ENCODE measurements at regions not wholly inside any gene's neighbourhood (a gene's known extent, or its start where the extent isn't known, plus 50 kb on each side); places are given as distances from the start of the nearest gene placed in this dataset.

GRCh38 chr11:116101902-116102301, 597.7 kb upstream of the CADM1 start:
- H3K4me1 ChIP-seq (ENCODE audit: control insufficient read depth in 1 of 2, extremely low read depth in 1 of 2, insufficient read depth in 2 of 2, low read length in 2 of 2) = no peaks in the 10 kb centered on the region
- H3K4me1 Mint-ChIP-seq = no peaks in the 10 kb centered on the region
- no peak for ATAC-seq (replicated peaks in 1 of 4)
- no peak for DNase-seq
- no peak overlapping the region for H3K4me3 Mint-ChIP-seq
- no peaks in the 10 kb centered on the region for H3K27me3 ChIP-seq (replicated peaks in 1 of 2; ENCODE audit: control insufficient read depth in 2 of 2, extremely low read depth in 1 of 2, insufficient read depth in 2 of 2, low read length in 1 of 2)
- no peak overlapping the region for H3K4me3 ChIP-seq (ENCODE audit: control insufficient read depth in 1 of 2, extremely low read depth in 1 of 2, low read length in 1 of 2)
- H3K9me3 Mint-ChIP-seq = peaks cover 0 to 6% (median 0%) of the 10 kb centered on the region in 3 donors
- no peak overlapping the region for H3K27ac ChIP-seq (ENCODE audit: low read length)
- peaks cover 2 to 13% of the 10 kb centered on the region in 2 donors for H3K27me3 Mint-ChIP-seq
- H3K36me3 ChIP-seq (ENCODE audit: control insufficient read depth in 2 of 2, extremely low read depth in 1 of 2, insufficient read depth in 1 of 2, low read length in 1 of 2) = no peaks in the 10 kb centered on the region
- no peaks in the 10 kb centered on the region for H3K36me3 Mint-ChIP-seq
- no peak overlapping the region for H3K27ac Mint-ChIP-seq
- POLR2A ChIA-PET = no interaction called here
- CTCF ChIA-PET = no interaction called here
- WGBS (ENCODE audit: insufficient coverage) = 94% methylated on average over 2 of the region's 3 CpGs
- no peaks in the 10 kb centered on the region for H3K9me3 ChIP-seq

- CTCF ChIA-PET = interaction anchor here in 1 of 2 donors (0.7 kb wide), 1 partner anchor 8 kb away, joined by 3 read pairs; no protein-coding TSS in a partner anchor
Measured at GRCh38 chr11:116100016-116100415, 595.8 kb upstream of the CADM1 start.

GRCh38 chr11:116099541-116099940, 595.3 kb upstream of the CADM1 start:
- Mint-ChIP-seq H3K27me3 (peaks cover 11 to 14% of the 10 kb centered on the region in 2 donors), H3K4me1 (no peaks in the 10 kb centered on the region), H3K27ac (no peak overlapping the region), H3K9me3 (peaks cover 0 to 6% (median 0%) of the 10 kb centered on the region in 3 donors), H3K36me3 (no peaks in the 10 kb centered on the region), H3K4me3 (no peak overlapping the region)
- POLR2A ChIA-PET = no interaction called here
- no peaks in the 10 kb centered on the region for H3K4me1 ChIP-seq (ENCODE audit: control insufficient read depth in 1 of 2, extremely low read depth in 1 of 2, insufficient read depth in 2 of 2, low read length in 2 of 2)
- no peak for DNase-seq
- CTCF ChIA-PET = interaction anchor here in 1 of 2 donors (0.7 kb wide), 1 partner anchor 8 kb away, joined by 3 read pairs; no protein-coding TSS in a partner anchor
- H3K4me3 ChIP-seq (ENCODE audit: control insufficient read depth in 1 of 2, extremely low read depth in 1 of 2, low read length in 1 of 2) = no peak overlapping the region
- ATAC-seq (replicated peaks in 1 of 4) = no peak
- H3K9me3 ChIP-seq = no peaks in the 10 kb centered on the region
- no peaks in the 10 kb centered on the region for H3K27me3 ChIP-seq (replicated peaks in 1 of 2; ENCODE audit: control insufficient read depth in 2 of 2, extremely low read depth in 1 of 2, insufficient read depth in 2 of 2, low read length in 1 of 2)
- WGBS (ENCODE audit: insufficient coverage) = 85% methylated on average over 6 of the region's 6 CpGs
- H3K36me3 ChIP-seq (ENCODE audit: control insufficient read depth in 2 of 2, extremely low read depth in 1 of 2, insufficient read depth in 1 of 2, low read length in 1 of 2) = no peaks in the 10 kb centered on the region
- no peak overlapping the region for H3K27ac ChIP-seq (ENCODE audit: low read length)

More at GRCh38 chr11:116100016-116100415, 595.8 kb upstream of the CADM1 start:
- ATAC-seq (replicated peaks in 1 of 4) (no peak), DNase-seq (no peak)
- POLR2A ChIA-PET = no interaction called here
- Histone ChIP-seq H3K27ac (ENCODE audit: low read length) (no peak overlapping the region), H3K36me3 (ENCODE audit: control insufficient read depth in 2 of 2, extremely low read depth in 1 of 2, insufficient read depth in 1 of 2, low read length in 1 of 2) (no peaks in the 10 kb centered on the region), H3K4me3 (ENCODE audit: control insufficient read depth in 1 of 2, extremely low read depth in 1 of 2, low read length in 1 of 2) (no peak overlapping the region), H3K9me3 (no peaks in the 10 kb centered on the region), H3K4me1 (ENCODE audit: control insufficient read depth in 1 of 2, extremely low read depth in 1 of 2, insufficient read depth in 2 of 2, low read length in 2 of 2) (no peaks in the 10 kb centered on the region), H3K27me3 (replicated peaks in 1 of 2; ENCODE audit: control insufficient read depth in 2 of 2, extremely low read depth in 1 of 2, insufficient read depth in 2 of 2, low read length in 1 of 2) (no peaks in the 10 kb centered on the region)
- no peaks in the 10 kb centered on the region for H3K4me1 Mint-ChIP-seq
- 100% methylated on average over 1 of the region's 2 CpGs for WGBS (ENCODE audit: insufficient coverage)
- H3K27me3 Mint-ChIP-seq = peaks cover 8 to 14% of the 10 kb centered on the region in 2 donors
- H3K36me3 Mint-ChIP-seq = no peaks in the 10 kb centered on the region
- no peak overlapping the region for H3K27ac Mint-ChIP-seq
- H3K9me3 Mint-ChIP-seq = peaks cover 0 to 6% (median 0%) of the 10 kb centered on the region in 3 donors
- H3K4me3 Mint-ChIP-seq = no peak overlapping the region

GRCh38 chr11:116096272-116096995, 592.2 kb upstream of the CADM1 start:
- WGBS (ENCODE audit: insufficient coverage) = 58% methylated on average over 8 of the region's 12 CpGs

GRCh38 chr11:116093481-116094270, 589.5 kb upstream of the CADM1 start:
- POLR2A ChIA-PET = no interaction called here
- Mint-ChIP-seq H3K4me3 (no peak overlapping the region), H3K36me3 (no peaks in the 10 kb centered on the region), H3K4me1 (no peaks in the 10 kb centered on the region), H3K9me3 (peaks cover 0 to 6% (median 0%) of the 10 kb centered on the region in 3 donors), H3K27ac (no peak overlapping the region), H3K27me3 (peaks cover 10 to 11% of the 10 kb centered on the region in 2 donors)
- H3K27me3 ChIP-seq (replicated peaks in 1 of 2; ENCODE audit: control insufficient read depth in 2 of 2, extremely low read depth in 1 of 2, insufficient read depth in 2 of 2, low read length in 1 of 2) = no peaks in the 10 kb centered on the region
- CTCF ChIA-PET = no interaction called here
- ATAC-seq (replicated peaks in 1 of 4) (no peak), DNase-seq (no peak)
- H3K9me3 ChIP-seq = no peaks in the 10 kb centered on the region
- H3K27ac ChIP-seq (ENCODE audit: low read length) = no peak overlapping the region
- H3K4me1 ChIP-seq (ENCODE audit: control insufficient read depth in 1 of 2, extremely low read depth in 1 of 2, insufficient read depth in 2 of 2, low read length in 2 of 2) = no peaks in the 10 kb centered on the region
- no peaks in the 10 kb centered on the region for H3K36me3 ChIP-seq (ENCODE audit: control insufficient read depth in 2 of 2, extremely low read depth in 1 of 2, insufficient read depth in 1 of 2, low read length in 1 of 2)
- H3K4me3 ChIP-seq (ENCODE audit: control insufficient read depth in 1 of 2, extremely low read depth in 1 of 2, low read length in 1 of 2) = no peak overlapping the region
- WGBS (ENCODE audit: insufficient coverage) = no CpG with 5 or more reads among the region's 2 CpGs

More at GRCh38 chr11:116096272-116096995, 592.2 kb upstream of the CADM1 start:
- Mint-ChIP-seq H3K27ac (no peak overlapping the region), H3K27me3 (peaks cover 10 to 11% of the 10 kb centered on the region in 2 donors), H3K4me3 (no peak overlapping the region), H3K4me1 (no peaks in the 10 kb centered on the region), H3K9me3 (peaks cover 0 to 6% (median 0%) of the 10 kb centered on the region in 3 donors), H3K36me3 (no peaks in the 10 kb centered on the region)
- Histone ChIP-seq H3K4me3 (ENCODE audit: control insufficient read depth in 1 of 2, extremely low read depth in 1 of 2, low read length in 1 of 2) (no peak overlapping the region), H3K27ac (ENCODE audit: low read length) (no peak overlapping the region), H3K27me3 (replicated peaks in 1 of 2; ENCODE audit: control insufficient read depth in 2 of 2, extremely low read depth in 1 of 2, insufficient read depth in 2 of 2, low read length in 1 of 2) (no peaks in the 10 kb centered on the region), H3K36me3 (ENCODE audit: control insufficient read depth in 2 of 2, extremely low read depth in 1 of 2, insufficient read depth in 1 of 2, low read length in 1 of 2) (no peaks in the 10 kb centered on the region), H3K4me1 (ENCODE audit: control insufficient read depth in 1 of 2, extremely low read depth in 1 of 2, insufficient read depth in 2 of 2, low read length in 2 of 2) (no peaks in the 10 kb centered on the region), H3K9me3 (no peaks in the 10 kb centered on the region)
- ChIA-PET POLR2A (no interaction called here), CTCF (no interaction called here)
- DNase-seq = no peak
- no peak for ATAC-seq (replicated peaks in 1 of 4)

GRCh38 chr11:116093065-116093464, 588.9 kb upstream of the CADM1 start:
- H3K27me3 Mint-ChIP-seq = peaks cover 10 to 11% of the 10 kb centered on the region in 2 donors
- 68% methylated on average over 5 of the region's 7 CpGs for WGBS (ENCODE audit: insufficient coverage)

More at GRCh38 chr11:116093065-116093464, 588.9 kb upstream of the CADM1 start:
- no peaks in the 10 kb centered on the region for H3K27me3 ChIP-seq (replicated peaks in 1 of 2; ENCODE audit: control insufficient read depth in 2 of 2, extremely low read depth in 1 of 2, insufficient read depth in 2 of 2, low read length in 1 of 2)
- no peak overlapping the region for H3K4me3 ChIP-seq (ENCODE audit: control insufficient read depth in 1 of 2, extremely low read depth in 1 of 2, low read length in 1 of 2)
- H3K9me3 Mint-ChIP-seq = peaks cover 0 to 5% (median 0%) of the 10 kb centered on the region in 3 donors
- H3K4me3 Mint-ChIP-seq = no peak overlapping the region
- DNase-seq = no peak
- no peak overlapping the region for H3K27ac ChIP-seq (ENCODE audit: low read length)
- CTCF ChIA-PET = no interaction called here
- H3K4me1 Mint-ChIP-seq = no peaks in the 10 kb centered on the region
- POLR2A ChIA-PET = no interaction called here
- H3K27ac Mint-ChIP-seq = no peak overlapping the region
- no peaks in the 10 kb centered on the region for H3K4me1 ChIP-seq (ENCODE audit: control insufficient read depth in 1 of 2, extremely low read depth in 1 of 2, insufficient read depth in 2 of 2, low read length in 2 of 2)
- no peaks in the 10 kb centered on the region for H3K36me3 Mint-ChIP-seq
- H3K36me3 ChIP-seq (ENCODE audit: control insufficient read depth in 2 of 2, extremely low read depth in 1 of 2, insufficient read depth in 1 of 2, low read length in 1 of 2) = no peaks in the 10 kb centered on the region
- no peak for ATAC-seq (replicated peaks in 1 of 4)
- no peaks in the 10 kb centered on the region for H3K9me3 ChIP-seq
